BLaER1 treated with 17β-estradiol and CSF1 and Interleukin-3, amounts not matched to agents 10 nM and 100 nM (cell line): ENCODE measurements at regions not wholly inside any gene's neighbourhood (a gene's known extent, or its start where the extent isn't known, plus 50 kb on each side); places are given as distances from the start of the nearest gene placed in this dataset.

ENCODE experiments used
- H3K27ac ChIP-seq, 11 experiments: shearing (Covaris generic); formaldehyde crosslinking; 2 replicates each; pipeline ENCODE4 v1.8.1; 2022
- H3K27me3 ChIP-seq, 11 experiments: shearing (Covaris generic); formaldehyde crosslinking; 2 replicates each; pipeline ENCODE4 v1.8.1; 2022
- H3K36me3 ChIP-seq, 11 experiments: shearing (Covaris generic); formaldehyde crosslinking; 2 replicates each; pipeline ENCODE4 v1.8.1; 2022
- H3K4me1 ChIP-seq, 10 experiments: shearing (Covaris generic); formaldehyde crosslinking; 2 replicates each; pipeline ENCODE4 v1.8.1; 2022
- H3K4me2 ChIP-seq, 11 experiments: shearing (Covaris generic); formaldehyde crosslinking; 2 replicates each; pipeline ENCODE4 v1.8.1; 2022
- H3K4me3 ChIP-seq, 10 experiments: shearing (Covaris generic); formaldehyde crosslinking; 2 replicates each; pipeline ENCODE4 v1.8.1; 2022
- H3K9ac ChIP-seq, 11 experiments: shearing (Covaris generic); formaldehyde crosslinking; 2 replicates each; pipeline ENCODE4 v1.8.1; 2022
- H3K9me3 ChIP-seq, 11 experiments: shearing (Covaris generic); formaldehyde crosslinking; replicated peaks in 1 of 11; 2 replicates each; pipeline ENCODE4 v1.8.1; 2022
- H4K20me1 ChIP-seq, 11 experiments: shearing (Covaris generic); formaldehyde crosslinking; 2 replicates each; pipeline ENCODE4 v1.8.1; 2022
- Cebpa-rat ChIP-seq, 11 experiments: shearing (Covaris generic); IDR thresholded peaks; 2 replicates each; pipeline ENCODE4 v1.8.1; 2022

- no peak overlapping the region for H3K9ac ChIP-seq
- no peaks in the 10 kb centered on the region for H4K20me1 ChIP-seq
- H3K9me3 ChIP-seq: peaks cover 0 to 17% (median 9%) of the 10 kb centered on the region in 11 experiments; a peak in 11 of 22 replicates
- no peak overlapping the region for H3K4me2 ChIP-seq
- H3K36me3 ChIP-seq: no peaks in the 10 kb centered on the region
- H3K27me3 ChIP-seq: no peaks in the 10 kb centered on the region
- no peak overlapping the region for H3K4me3 ChIP-seq
- no peak overlapping the region for H3K27ac ChIP-seq
- peaks cover 0 to 3% (median 0%) of the 10 kb centered on the region in 10 experiments; a peak in 1 of 20 replicates for H3K4me1 ChIP-seq
- TF ChIP-seq Cebpa-rat (IDR thresholded peaks at IDR 0.05): no peak
Measured at GRCh38 chr9:79037338-79037737, 534.4 kb upstream of the TLE4 start.

GRCh38 chr9:79040671-79041070 is 531.1 kb upstream of the TLE4 start:
- Histone ChIP-seq H3K4me1 (peaks cover 0 to 3% (median 0%) of the 10 kb centered on the region in 10 experiments; a peak in 1 of 20 replicates), H4K20me1 (no peaks in the 10 kb centered on the region), H3K27me3 (no peaks in the 10 kb centered on the region), H3K9ac (no peak overlapping the region), H3K4me3 (no peak overlapping the region), H3K4me2 (no peak overlapping the region), H3K9me3 (no peaks in the 10 kb centered on the region), H3K27ac (no peak overlapping the region), H3K36me3 (no peaks in the 10 kb centered on the region)
- TF ChIP-seq Cebpa-rat (IDR thresholded peaks at IDR 0.05): no peak

- H3K9ac ChIP-seq: no peak overlapping the region
- peaks cover 0 to 3% (median 0%) of the 10 kb centered on the region in 10 experiments; a peak in 1 of 20 replicates for H3K4me1 ChIP-seq
- no peak overlapping the region for H3K4me3 ChIP-seq
- no peak for TF ChIP-seq Cebpa-rat (IDR thresholded peaks at IDR 0.05)
- no peaks in the 10 kb centered on the region for H3K36me3 ChIP-seq
- H3K27me3 ChIP-seq: no peaks in the 10 kb centered on the region
- H4K20me1 ChIP-seq: no peaks in the 10 kb centered on the region
- no peak overlapping the region for H3K27ac ChIP-seq
- H3K4me2 ChIP-seq: no peak overlapping the region
- H3K9me3 ChIP-seq: no peaks in the 10 kb centered on the region
Measured at GRCh38 chr9:79041266-79041665, 530.5 kb upstream of the TLE4 start.

DNA sequence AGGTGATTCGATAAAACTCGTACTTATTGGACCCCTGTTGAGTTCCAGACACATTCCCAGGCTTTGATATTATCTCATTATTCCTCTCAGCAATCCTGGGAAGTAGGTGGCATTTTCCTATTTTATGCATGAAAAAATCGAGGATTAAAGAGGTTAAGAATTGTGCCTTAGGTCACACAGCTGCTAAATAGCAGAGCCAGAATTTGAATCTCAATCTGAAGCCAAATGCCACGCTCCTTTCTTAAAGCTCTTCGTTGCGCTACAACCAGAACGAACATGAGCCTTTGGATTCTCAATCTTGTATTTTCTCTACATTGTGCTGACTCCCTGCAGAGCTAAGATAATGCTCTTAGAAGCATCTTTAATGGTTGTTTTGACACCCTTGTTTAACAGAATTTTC is 527.8 kb upstream of the TLE4 start:
- Histone ChIP-seq H3K4me2 (no peak overlapping the region), H3K9ac (no peak overlapping the region), H4K20me1 (no peaks in the 10 kb centered on the region), H3K4me3 (no peak overlapping the region), H3K27ac (no peak overlapping the region), H3K4me1 (peaks cover 0 to 3% (median 0%) of the 10 kb centered on the region in 10 experiments; a peak in 1 of 20 replicates), H3K36me3 (no peaks in the 10 kb centered on the region), H3K27me3 (no peaks in the 10 kb centered on the region), H3K9me3 (no peaks in the 10 kb centered on the region)
- no peak for TF ChIP-seq Cebpa-rat (IDR thresholded peaks at IDR 0.05)

GRCh38 chr9:79046401-79046800 is 525.4 kb upstream of the TLE4 start:
- Histone ChIP-seq H4K20me1 (no peaks in the 10 kb centered on the region), H3K4me3 (no peak overlapping the region), H3K4me1 (no peaks in the 10 kb centered on the region), H3K27me3 (no peaks in the 10 kb centered on the region), H3K9ac (no peak overlapping the region), H3K36me3 (no peaks in the 10 kb centered on the region), H3K4me2 (no peak overlapping the region), H3K9me3 (no peaks in the 10 kb centered on the region), H3K27ac (no peak overlapping the region)
- no peak for TF ChIP-seq Cebpa-rat (IDR thresholded peaks at IDR 0.05)

DNA sequence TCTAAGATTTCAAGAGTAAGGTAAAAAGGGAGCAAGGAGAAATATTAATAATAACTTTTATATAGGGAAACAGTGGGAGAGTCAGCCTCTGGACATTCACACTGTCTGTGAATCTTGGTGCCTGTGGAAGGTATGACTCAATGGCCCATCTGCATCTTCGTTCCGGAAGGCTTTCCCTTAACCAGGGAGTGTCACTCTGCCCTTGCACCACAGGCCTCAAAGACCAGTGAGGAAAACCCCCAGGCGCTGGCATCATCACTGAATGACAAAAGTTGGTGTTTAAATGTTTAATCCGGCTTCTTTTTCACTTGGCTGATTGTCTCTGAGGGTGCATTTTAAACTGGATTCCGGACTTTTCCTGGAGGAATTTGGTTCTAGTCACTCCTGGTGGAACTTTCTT is 522.4 kb upstream of the TLE4 start:
- Histone ChIP-seq H3K36me3 (no peaks in the 10 kb centered on the region), H3K27ac (no peak overlapping the region), H3K9me3 (no peaks in the 10 kb centered on the region), H3K9ac (no peak overlapping the region), H4K20me1 (no peaks in the 10 kb centered on the region), H3K27me3 (no peaks in the 10 kb centered on the region), H3K4me2 (no peak overlapping the region), H3K4me3 (no peak overlapping the region), H3K4me1 (no peaks in the 10 kb centered on the region)
- no peak for TF ChIP-seq Cebpa-rat (IDR thresholded peaks at IDR 0.05)

GRCh38 chr9:79053598-79053997 is 518.2 kb upstream of the TLE4 start:
- no peaks in the 10 kb centered on the region for H3K4me1 ChIP-seq
- no peak for TF ChIP-seq Cebpa-rat (IDR thresholded peaks at IDR 0.05)
- H3K36me3 ChIP-seq: no peaks in the 10 kb centered on the region
- H3K4me3 ChIP-seq: no peak overlapping the region
- no peaks in the 10 kb centered on the region for H4K20me1 ChIP-seq
- no peaks in the 10 kb centered on the region for H3K9me3 ChIP-seq
- no peaks in the 10 kb centered on the region for H3K27me3 ChIP-seq
- no peak overlapping the region for H3K27ac ChIP-seq
- H3K9ac ChIP-seq: no peak overlapping the region
- no peak overlapping the region for H3K4me2 ChIP-seq

GRCh38 chr9:79054500-79054899 is 517.3 kb upstream of the TLE4 start:
- no peak for TF ChIP-seq Cebpa-rat (IDR thresholded peaks at IDR 0.05)
- H3K4me2 ChIP-seq: no peak overlapping the region
- H3K27me3 ChIP-seq: no peaks in the 10 kb centered on the region
- H4K20me1 ChIP-seq: no peaks in the 10 kb centered on the region
- H3K4me3 ChIP-seq: no peak overlapping the region
- no peaks in the 10 kb centered on the region for H3K4me1 ChIP-seq
- no peak overlapping the region for H3K9ac ChIP-seq
- H3K27ac ChIP-seq: no peak overlapping the region
- no peaks in the 10 kb centered on the region for H3K36me3 ChIP-seq
- H3K9me3 ChIP-seq: peaks cover 0 to 3% (median 0%) of the 10 kb centered on the region in 11 experiments; a peak in 2 of 22 replicates

DNA sequence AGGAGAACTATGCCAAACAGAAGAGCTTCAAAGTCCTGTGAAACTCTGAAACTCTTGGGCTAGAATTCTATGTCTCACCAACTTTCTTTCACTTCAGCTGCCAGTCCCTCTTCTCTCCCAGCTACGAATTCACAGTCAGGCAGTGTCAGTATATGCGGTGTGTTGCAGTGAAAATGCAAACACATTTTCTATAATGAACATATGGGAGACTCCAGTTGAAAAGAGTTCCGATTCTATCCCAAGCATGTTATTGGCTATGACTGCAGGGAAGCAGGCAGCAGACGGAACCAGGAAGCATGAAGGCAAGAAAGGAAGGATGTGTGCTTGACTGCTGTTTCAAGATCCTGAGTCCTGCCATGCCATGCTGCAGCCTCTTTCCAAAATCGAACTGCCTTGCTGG is 515.7 kb upstream of the TLE4 start:
- TF ChIP-seq Cebpa-rat (IDR thresholded peaks at IDR 0.05): no peak

GRCh38 chr9:79057576-79057975 is 514.2 kb upstream of the TLE4 start:
- no peak overlapping the region for H3K4me2 ChIP-seq
- H3K9me3 ChIP-seq: peaks cover 0 to 7% (median 0%) of the 10 kb centered on the region in 11 experiments; a peak in 2 of 22 replicates
- H3K36me3 ChIP-seq: no peaks in the 10 kb centered on the region
- no peaks in the 10 kb centered on the region for H4K20me1 ChIP-seq
- H3K4me3 ChIP-seq: no peak overlapping the region
- H3K27me3 ChIP-seq: no peaks in the 10 kb centered on the region
- H3K27ac ChIP-seq: no peak overlapping the region
- no peak for TF ChIP-seq Cebpa-rat (IDR thresholded peaks at IDR 0.05)
- H3K4me1 ChIP-seq: no peaks in the 10 kb centered on the region
- no peak overlapping the region for H3K9ac ChIP-seq

More for the DNA sequence above, 515.7 kb upstream of the TLE4 start:
- Histone ChIP-seq H3K4me2 (no peak overlapping the region), H3K27me3 (no peaks in the 10 kb centered on the region), H3K9ac (no peak overlapping the region), H3K4me3 (no peak overlapping the region), H3K4me1 (no peaks in the 10 kb centered on the region), H4K20me1 (no peaks in the 10 kb centered on the region), H3K36me3 (no peaks in the 10 kb centered on the region), H3K9me3 (peaks cover 0 to 7% (median 0%) of the 10 kb centered on the region in 11 experiments; a peak in 2 of 22 replicates), H3K27ac (no peak overlapping the region)
